HG02642 (cell line): ENCODE measurements at regions not wholly inside any gene's neighbourhood (a gene's known extent, or its start where the extent isn't known, plus 50 kb on each side); places are given as distances from the start of the nearest gene placed in this dataset.
"Not testable (repeated sequence)": the region's sequence is repeated elsewhere in the genome, so short reads cannot be mapped to it uniquely, and the experiment has no call there.

Source experiments
- ATAC-seq: cut with Tn5 transposase; IDR thresholded peaks from one replicate; pipeline ENCODE4 v1.9.1; 2021; ENCODE audit warnings: mild to moderate bottlenecking; ENCODE audit not compliant: unreplicated experiment, poor library complexity

DNA sequence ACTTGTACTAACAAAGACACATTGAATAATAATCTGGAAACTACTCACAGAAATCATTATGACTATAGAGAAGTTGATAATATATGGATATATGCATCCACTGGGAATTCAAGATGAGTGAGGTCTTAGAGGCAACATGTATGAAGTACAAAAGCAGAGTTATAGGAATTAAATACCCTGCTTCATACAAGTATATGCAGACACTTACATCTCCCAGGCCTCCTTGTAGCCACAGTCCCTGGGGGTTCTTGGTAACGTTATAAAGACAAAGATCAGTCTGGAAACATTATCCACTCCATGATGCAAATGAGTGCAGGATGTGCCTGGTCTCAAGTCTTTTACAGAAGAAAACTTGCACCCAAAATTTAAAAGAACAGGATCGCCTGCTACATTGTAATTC is 92.4 kb upstream of the ANXA1 start:
- no peak for ATAC-seq

DNA sequence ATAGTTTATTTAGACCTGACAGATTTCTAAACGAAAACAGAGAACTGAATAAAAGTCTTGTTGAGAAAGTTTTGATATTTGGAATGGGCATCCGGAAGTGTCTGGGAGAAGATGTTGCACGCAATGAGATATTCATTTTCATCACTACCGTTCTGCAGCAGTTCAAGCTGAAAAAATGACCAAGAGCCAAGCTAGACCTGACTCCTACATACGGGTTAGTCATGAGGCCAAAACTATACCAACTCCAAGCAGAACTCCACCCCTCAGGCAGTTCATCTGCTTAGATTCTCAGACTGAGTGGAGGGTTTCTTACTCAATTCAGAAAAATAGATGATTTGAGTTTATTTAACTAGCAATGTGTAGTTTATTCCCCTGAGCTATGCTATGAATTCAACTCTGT is 95.4 kb upstream of the ANXA1 start:
- no peak for ATAC-seq

DNA sequence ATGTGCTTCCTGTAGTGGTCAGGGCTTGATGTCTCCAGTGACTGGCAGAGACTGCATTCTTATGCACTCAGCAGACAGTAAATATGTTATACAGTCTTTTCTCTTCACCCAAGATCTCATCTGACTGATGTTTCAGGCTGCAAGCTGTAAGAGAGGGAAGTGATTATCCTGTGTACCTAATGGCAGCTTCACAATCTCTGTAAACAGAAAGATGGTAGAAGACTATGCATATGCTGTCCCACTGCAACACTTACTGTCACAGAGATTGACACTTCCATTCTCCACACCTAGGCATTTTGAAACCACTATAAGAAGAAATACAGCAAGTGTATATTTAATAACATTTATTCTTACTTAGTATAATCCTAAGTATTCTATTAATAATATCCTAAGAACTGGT is 97.6 kb upstream of the ANXA1 start:
- no peak for ATAC-seq

DNA sequence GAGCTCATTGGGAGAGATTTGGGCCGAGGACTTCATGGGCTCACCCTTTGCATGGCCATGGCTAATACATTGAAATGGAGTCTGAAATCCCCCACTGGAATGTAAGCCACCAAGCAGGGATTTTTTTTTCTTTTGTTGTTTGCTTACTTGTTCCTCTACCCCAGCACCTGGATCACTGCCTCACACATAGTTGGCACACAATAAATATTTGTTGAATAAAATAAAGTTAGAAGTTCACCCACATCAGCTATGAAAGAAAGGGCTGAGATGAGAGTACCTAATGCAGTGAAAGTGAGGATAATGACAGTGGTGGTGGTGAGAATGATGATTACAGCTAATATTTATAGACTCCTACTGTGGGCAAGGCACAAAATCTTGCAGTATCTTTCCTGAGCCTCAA is 98.1 kb upstream of the ANXA1 start:
- ATAC-seq = no peak

DNA sequence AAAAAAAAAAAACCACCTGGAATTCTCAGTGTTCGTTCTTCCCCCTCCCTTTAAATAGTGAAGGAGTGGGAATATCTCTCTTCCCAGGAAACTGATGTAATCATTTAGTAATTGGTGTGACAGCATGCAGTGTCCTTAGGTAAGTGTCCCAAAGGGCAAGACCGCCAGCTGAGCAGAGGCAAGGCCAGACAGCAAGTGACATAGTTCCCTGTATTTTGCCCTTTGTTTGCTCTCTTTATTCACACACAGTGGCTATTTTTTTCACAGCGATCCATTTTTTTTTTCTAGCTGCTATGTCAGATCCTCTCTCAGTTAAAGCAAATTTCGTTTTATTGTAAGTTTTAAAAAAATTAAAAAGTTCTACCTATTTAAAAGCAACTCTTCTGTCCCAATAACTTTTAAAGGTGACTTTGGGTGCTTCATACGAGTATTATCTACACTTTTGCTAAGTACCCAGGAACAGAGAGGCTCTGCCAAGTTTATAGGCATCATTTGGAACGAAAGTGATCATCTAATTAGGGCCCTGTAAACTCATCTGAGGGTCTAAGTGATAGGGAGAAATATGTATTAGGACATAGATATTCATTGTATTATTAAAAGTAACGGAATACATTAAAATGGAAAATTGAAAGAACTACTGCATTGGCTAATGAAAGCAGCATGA is 98.2 kb upstream of the ALDH1A1 start:
- no peak for ATAC-seq

GRCh38 chr9:73050065-73050816 is 97.4 kb upstream of the ALDH1A1 start:
- ATAC-seq = no peak

GRCh38 chr9:73049280-73049679 is 96.4 kb upstream of the ALDH1A1 start:
- no peak for ATAC-seq

- ATAC-seq = no peak
Measured at GRCh38 chr9:73046769-73047168, 93.9 kb upstream of the ALDH1A1 start.

- not testable (repeated sequence) for ATAC-seq
Measured at GRCh38 chr9:73044776-73045175, 91.9 kb upstream of the ALDH1A1 start.

- no peak for ATAC-seq
Measured at GRCh38 chr9:73042155-73042554, 89.3 kb upstream of the ALDH1A1 start.

GRCh38 chr9:73039271-73040263 is 86.7 kb upstream of the ALDH1A1 start:
- no peak for ATAC-seq

GRCh38 chr9:73038613-73039012 is 85.8 kb upstream of the ALDH1A1 start:
- ATAC-seq = no peak

GRCh38 chr9:73038089-73038509 is 85.2 kb upstream of the ALDH1A1 start:
- ATAC-seq = no peak

DNA sequence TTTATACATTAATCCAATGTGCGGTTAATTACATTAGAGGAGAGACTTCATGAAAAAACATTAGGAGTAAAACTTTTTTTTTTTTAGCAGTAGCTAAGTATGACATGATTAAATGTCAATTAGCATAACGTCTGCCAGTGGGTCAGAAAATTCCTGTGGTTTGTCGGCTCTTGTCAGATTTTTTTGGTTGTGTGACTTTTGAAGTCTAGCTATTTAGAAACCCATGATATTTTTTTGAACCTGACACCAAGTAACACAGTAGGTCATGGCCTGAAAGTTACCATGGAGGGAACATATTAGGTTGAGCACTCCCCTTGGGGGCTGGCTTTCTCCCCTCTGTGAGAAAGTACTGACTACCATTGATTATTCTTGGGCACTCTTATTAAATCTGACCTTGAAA is 84.8 kb upstream of the ALDH1A1 start:
- ATAC-seq = no peak

DNA sequence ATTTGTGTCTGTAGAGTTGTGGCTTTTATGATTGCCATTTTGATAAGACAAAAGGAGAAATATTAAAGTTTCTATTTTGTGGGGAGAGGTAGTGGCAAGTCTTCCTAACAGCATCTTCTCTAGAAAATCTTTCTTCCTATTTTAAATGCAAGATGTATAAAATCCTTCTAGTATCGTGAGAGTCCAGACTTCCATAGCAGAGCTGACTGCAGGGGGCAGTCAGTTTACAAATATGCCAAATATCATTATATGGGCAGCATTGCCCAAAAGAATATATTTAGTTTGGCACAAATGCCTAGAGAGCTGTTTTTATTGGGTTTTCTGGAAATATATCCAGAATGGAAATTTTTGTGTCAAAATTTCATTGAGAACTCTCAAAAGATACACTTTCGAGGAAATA is 82.1 kb upstream of the ALDH1A1 start:
- no peak for ATAC-seq

- ATAC-seq = no peak
Measured at GRCh38 chr9:73031350-73031749, 78.5 kb upstream of the ALDH1A1 start.

DNA sequence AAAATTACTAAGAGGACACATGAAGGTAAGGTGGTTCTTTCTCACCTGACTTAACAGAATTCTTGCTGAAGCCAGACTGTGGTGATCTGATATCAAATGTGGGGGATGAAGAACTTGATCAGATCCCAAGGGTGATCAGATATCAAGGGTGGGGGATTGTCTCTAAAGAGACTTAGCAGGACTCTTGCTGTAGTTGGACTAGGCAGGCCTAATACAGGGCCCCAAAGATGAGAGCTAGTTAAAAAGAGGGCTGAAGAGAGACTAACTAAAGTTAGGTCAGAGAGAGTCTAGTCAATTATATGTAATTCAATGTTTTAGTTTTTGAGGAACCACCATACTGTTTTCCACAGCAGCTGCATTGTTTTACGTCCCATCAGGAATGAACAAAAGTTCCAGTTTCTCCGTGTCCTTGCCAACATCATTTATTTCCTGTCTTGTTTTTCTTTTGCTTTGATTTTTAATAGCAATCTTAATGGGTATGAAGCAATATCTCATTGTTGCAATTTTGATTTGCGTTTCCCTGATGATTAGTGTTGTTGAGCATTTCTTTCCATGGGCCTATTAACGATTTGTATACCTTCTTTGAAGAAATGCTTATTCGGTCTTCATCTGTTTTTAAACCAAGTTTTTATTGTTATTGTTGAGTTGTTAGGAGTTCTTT is 77.6 kb upstream of the ALDH1A1 start:
- no peak for ATAC-seq

GRCh38 chr9:73029346-73029745 is 76.5 kb upstream of the ALDH1A1 start:
- no peak for ATAC-seq

DNA sequence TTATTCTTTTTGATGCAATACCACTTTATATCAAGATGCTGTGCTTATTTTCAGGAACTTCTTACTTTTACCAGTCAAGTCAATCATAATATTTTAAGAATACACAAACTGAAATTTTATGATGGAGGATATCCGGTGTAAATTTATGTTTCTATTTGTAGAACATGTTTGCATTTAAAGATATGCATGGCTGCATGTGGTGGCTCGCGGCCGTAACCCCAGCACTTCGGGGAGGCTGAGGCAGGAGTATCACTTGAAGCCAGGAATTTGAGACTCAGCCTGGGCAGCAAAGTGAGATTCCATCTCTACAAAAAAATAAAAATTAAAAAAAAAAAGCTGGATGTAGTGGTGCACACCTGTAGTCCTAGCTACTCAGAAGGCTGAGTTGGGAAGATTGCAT is 73.5 kb upstream of the ALDH1A1 start:
- no peak for ATAC-seq

- ATAC-seq = no peak
Measured at GRCh38 chr9:73024601-73025034, 71.8 kb upstream of the ALDH1A1 start.
